NCI-H526 treated with DMSO at 0.1 percent for 48 hours (cell line): ENCODE measurements at regions not wholly inside any gene's neighbourhood (a gene's known extent, or its start where the extent isn't known, plus 50 kb on each side); places are given as distances from the start of the nearest gene placed in this dataset.

Experiments used
- DNase-seq: peaks from one replicate; lab custom pipeline; 2025; lab: John Stamatoyannopoulos, UW

GRCh38 chr17:6213859-6214258 is 143.7 kb downstream of the WSCD1 start:
- no peak for DNase-seq

DNA sequence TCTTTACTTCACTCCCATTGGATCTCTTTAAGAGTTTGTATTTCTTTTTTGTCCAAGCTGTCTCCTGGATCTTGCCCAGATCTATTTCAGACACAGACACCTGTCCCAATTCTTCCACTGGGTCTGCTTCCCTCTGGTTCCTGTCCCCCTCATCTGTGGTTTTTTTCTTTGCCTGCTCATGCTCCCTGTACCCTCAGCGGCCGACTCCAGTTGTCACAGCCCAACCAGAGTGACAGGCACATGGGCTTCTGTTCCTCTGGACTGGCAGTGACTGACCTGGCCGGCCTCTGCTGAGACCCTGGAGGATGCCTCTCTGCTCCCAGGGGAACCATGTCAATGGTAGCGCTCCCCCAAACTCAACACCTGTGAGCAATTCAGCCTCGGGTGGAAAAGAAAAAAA is 142.6 kb downstream of the WSCD1 start:
- DNase-seq, result no peak

GRCh38 chr17:6209829-6210228 is 139.7 kb downstream of the WSCD1 start:
- no peak for DNase-seq

- no peak for DNase-seq
These were observed 138.5 kb downstream of the WSCD1 start for GRCh38 chr17:6208608-6209180.

DNA sequence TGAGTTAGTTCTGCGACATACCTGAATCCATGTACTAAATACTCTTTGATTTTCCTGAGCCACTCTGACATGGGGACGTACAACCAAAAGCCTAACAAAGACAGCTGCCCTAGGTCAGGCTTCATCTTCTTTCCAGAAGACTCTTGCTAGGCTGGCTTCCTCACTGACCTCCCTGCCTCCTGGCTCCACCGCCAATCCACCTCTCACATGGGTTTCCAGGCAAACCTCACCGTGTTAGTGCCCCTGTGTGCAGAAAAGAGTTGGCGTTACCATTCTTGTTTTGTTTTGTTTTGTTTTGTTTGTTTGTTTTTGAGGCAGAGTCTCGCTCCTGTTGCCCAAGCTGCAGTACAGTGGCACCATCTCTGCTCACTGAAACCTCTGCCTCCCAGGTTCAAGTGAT is 135.3 kb downstream of the WSCD1 start:
- DNase-seq, result no peak

- DNase-seq, result no peak
These were observed 134.9 kb downstream of the WSCD1 start for GRCh38 chr17:6205033-6205432.

GRCh38 chr17:6204203-6204722 is 134.1 kb downstream of the WSCD1 start:
- DNase-seq, result no peak

- DNase-seq, result no peak
These were observed 126.2 kb downstream of the WSCD1 start for GRCh38 chr17:6196355-6196754.

DNA sequence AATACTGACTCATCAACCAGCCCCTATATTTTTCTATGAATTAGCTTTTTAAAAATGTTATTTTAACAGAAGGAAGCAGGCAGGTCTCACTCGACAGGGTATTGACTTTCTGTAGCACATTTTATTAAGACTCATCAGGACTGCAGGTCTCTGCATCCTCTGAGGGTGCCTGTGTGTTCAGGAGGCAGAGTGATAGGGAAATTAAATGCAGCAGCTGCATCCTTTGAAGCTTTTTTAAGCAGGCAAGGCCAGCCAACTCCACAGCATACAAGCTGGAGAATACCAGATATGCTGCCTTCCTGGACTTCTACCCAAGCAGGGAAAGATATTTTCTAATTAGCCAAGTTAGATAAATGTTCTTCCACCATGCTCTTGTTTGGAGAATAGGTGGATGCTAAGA is 124.9 kb downstream of the WSCD1 start:
- DNase-seq, result no peak

- DNase-seq, result no peak
These were observed 121.5 kb downstream of the WSCD1 start for GRCh38 chr17:6191405-6192324.

- DNase-seq, result no peak
These were observed 117.7 kb downstream of the WSCD1 start for GRCh38 chr17:6187836-6188235.

GRCh38 chr17:6186998-6187397 is 116.8 kb downstream of the WSCD1 start:
- no peak for DNase-seq

DNA sequence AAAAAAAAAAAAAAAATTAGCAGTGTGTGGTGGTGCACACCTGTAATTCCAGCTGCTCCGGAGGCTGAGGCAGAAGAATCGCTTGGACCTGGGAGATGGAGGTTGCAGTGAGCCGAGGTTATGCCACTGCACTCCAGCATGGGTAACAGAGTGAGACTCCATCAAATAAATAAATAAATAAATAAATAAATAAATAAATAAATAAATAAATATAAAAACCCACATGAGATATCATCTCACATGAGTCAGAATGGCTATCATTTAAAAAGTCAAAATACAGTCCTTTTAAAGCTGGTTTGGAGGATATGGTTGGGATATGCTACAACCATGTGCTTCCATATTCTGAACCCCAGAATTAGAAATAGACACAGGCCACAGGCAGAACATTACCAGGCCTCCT is 114.3 kb downstream of the WSCD1 start:
- DNase-seq, result no peak

GRCh38 chr17:6179017-6179416 is 108.8 kb downstream of the WSCD1 start:
- DNase-seq, result no peak

GRCh38 chr17:6177941-6178694 is 107.9 kb downstream of the WSCD1 start:
- DNase-seq, result no peak
